HG02885 (cell line): ENCODE measurements at regions not wholly inside any gene's neighbourhood (a gene's known extent, or its start where the extent isn't known, plus 50 kb on each side); places are given as distances from the start of the nearest gene placed in this dataset.
A peak's percentile ranks its signal among the peaks of the same experiment; 100 is the strongest.
"Not testable (repeated sequence)": the region's sequence is repeated elsewhere in the genome, so short reads cannot be mapped to it uniquely, and the experiment has no call there.

Source experiments
- ATAC-seq: cut with Tn5 transposase; IDR thresholded peaks from one replicate; pipeline ENCODE4 v1.9.1; 2021; ENCODE audit warnings: mild to moderate bottlenecking; ENCODE audit not compliant: unreplicated experiment, poor library complexity

DNA sequence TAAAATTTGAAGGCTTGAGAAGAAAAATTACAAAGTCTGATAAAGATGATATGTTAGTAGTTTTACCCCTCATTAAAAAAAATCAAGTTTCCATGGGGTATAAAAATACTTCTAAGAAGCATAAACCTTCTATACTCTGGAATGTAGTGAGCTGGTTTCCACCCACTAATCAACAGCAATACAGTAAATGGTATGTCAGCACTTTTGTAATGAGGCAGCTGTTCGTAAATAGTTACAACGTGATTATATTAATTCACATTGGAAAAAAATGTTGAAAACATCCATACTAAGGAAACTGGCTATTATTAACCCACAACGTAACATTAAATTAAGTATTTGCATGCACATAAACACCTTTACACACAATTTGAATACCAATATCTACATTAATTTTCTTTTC, 283.1 kb upstream of the FAM174A start:
- ATAC-seq: no peak

GRCh38 chr5:100249884-100250269, 285.3 kb upstream of the FAM174A start:
- ATAC-seq: no peak

DNA sequence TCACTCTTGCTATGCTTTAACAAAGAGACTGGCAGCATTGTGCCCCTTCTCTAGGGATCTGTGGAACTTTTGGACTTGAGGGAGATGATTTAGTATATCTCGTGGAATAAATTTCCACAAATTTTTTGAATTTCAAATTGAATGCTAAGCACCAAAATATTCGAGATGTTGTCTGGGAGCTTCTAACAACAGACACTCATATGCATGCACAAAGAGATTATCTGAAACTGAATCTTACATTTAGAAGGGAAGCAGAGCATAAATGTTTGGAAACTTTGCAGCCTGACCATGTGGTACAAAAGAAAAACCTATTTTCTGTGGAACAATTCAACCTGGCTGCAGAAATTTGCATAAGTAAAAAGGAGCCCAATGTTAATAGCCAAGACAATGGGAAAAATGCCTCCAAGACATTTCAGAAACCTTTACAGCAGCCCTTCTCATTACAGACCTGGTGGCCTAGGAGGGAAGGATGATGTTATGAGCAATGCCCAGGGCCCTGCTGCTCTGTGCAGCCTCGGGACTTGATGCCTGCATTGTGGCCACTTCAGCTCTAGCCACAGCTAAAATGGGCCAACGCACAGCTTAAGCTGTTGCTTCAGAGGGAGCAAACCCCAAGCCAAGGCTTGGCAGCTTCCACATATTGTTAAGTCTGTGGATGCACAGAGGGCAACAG, 285.8 kb upstream of the FAM174A start:
- ATAC-seq: no peak

- no peak for ATAC-seq
These were observed 302.4 kb upstream of the FAM174A start for GRCh38 chr5:100232736-100233135.

- ATAC-seq: no peak
These were observed 346.4 kb upstream of the FAM174A start for GRCh38 chr5:100188778-100189177.

- no peak for ATAC-seq
These were observed 346.8 kb upstream of the FAM174A start for GRCh38 chr5:100188339-100188738.

DNA sequence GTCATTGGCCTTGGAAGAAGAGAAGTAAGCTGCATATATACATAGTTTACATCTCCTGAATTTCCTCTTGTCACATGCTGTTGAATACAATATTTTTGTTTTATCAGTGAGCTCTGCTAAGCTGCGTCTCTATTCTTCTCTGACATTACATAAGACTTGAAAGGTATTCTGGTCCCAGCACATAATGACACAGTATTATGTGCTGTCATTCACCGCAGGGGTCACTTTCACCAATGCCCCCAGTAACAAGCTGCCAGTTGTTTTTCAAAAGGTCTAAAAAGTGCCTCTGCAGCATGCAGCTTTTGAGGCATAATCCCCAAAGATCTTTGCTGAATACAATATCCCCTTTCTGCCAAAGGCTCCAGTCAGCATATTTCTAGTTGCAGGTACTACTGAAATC, 349.0 kb upstream of the FAM174A start:
- no peak for ATAC-seq

GRCh38 chr5:100182402-100182801, 352.8 kb upstream of the FAM174A start:
- ATAC-seq: no peak

DNA sequence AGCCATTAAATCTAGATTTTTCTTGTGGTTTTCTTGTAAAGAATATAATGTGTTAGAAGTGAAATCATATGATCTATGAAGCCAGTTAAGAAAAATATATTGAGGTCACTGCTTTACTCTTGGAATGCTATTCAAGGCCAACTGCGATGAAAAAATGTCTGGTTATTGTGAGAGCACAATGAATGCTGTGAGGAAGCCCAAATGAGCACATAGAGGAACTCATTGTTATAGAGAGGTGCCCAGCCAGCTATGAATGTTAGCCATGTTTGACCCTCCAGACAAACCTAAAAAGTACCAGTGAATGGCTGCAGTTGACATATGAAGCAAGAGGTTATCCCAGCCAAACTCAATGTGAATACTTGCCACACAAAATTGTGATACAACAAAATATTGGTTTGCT, 359.8 kb upstream of the FAM174A start:
- ATAC-seq: no peak

DNA sequence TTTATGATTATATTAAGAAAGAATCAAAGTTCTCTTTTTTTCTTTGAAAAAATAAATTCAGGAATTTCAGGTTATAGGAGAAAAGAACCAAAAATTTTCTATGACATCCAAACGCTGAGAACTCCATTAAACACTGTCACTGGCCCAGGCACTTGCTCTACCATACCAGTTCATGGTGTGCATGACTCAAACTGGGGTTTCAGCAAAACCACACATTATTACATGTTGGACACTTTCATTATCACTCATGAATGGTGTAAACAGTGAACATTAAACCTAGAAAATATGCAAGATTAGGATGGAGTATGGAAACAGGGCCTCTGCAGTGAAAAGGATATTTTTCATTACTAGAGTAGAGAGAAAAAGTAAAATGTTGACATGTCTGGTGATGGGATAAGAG, 369.9 kb upstream of the FAM174A start:
- peak; percentile 100 for ATAC-seq

GRCh38 chr5:100161868-100162267, 373.3 kb upstream of the FAM174A start:
- ATAC-seq: no peak

DNA sequence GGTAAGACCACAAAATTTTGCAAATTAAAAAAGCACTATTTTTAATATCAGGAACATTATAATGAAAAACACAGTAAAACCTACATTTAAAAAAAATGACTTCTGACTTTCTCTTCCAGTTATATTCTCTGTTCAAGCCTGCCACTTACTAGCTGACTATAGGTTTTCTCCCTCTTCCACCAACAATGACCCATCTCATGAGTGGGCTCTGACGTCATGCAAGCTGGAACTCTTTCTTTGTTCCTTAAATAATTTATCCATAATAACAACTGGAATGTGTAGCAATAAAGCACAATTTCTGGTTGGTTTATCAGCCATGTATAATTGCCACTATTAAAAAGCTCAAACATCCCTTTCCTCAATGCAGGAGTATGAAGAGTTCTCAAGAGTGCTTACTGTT, 378.1 kb upstream of the FAM174A start:
- ATAC-seq: no peak

GRCh38 chr5:100148239-100148638, 386.9 kb upstream of the FAM174A start:
- ATAC-seq: no peak

DNA sequence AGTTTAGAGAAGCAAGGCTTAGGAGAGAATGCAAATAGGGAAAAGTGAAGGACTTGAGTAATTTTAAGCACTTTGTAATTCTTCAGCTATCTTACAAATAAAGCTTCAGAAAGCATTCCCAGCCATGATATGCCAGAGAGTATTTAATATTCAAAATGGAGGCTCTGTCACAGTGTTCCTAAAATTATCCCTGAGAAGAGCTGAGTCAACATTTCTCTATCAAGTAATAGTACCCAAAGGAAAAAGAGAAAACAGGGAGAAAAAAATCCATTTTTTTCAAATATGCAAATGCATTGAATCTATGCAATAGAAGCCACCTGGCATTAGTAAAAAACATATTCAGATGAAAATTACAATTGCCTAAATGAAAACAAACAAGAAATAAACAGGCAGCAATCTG, 392.6 kb upstream of the FAM174A start:
- no peak for ATAC-seq

GRCh38 chr5:100131161-100131560, 404.0 kb upstream of the FAM174A start:
- ATAC-seq: no peak

DNA sequence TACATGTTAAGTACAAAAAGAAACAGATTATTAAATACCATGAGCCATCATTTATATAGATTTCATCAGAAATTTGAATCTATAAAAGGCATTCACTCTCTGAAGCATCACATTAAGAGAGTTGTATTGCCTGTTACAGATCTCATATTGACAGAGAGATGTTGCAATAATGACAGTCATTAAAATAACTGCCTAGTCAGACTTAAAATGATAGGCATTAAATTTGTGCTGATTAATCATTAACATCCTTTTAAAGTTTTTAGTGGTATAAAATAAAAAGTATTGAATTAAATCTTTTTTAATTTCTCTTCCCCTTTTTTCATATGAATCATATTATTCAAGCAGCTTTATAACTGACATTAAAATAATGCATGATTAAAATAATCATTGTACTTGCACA, 404.9 kb upstream of the FAM174A start:
- ATAC-seq: no peak

DNA sequence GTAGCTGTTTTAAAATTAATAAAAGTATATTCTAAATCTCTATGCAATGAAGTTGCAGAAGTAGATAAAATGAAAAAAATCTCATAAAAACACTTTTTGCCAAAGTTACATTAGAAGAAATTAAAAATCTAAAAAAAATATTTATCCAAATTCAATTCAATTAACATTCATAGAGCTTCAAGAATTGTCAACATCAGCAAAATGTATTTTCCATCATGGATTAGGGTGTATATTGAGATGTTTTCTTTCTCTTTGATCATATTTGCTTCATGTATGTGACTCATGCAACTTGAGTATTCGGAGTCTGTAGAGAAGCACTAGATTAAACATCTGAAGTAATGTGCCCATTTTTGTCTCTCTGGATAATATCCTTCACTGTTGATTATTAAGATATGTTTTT, 415.3 kb upstream of the FAM174A start:
- ATAC-seq: no peak

- ATAC-seq: no peak
These were observed 424.7 kb upstream of the FAM174A start for GRCh38 chr5:100110497-100110896.

GRCh38 chr5:100108883-100109282, 426.3 kb upstream of the FAM174A start:
- ATAC-seq: no peak

DNA sequence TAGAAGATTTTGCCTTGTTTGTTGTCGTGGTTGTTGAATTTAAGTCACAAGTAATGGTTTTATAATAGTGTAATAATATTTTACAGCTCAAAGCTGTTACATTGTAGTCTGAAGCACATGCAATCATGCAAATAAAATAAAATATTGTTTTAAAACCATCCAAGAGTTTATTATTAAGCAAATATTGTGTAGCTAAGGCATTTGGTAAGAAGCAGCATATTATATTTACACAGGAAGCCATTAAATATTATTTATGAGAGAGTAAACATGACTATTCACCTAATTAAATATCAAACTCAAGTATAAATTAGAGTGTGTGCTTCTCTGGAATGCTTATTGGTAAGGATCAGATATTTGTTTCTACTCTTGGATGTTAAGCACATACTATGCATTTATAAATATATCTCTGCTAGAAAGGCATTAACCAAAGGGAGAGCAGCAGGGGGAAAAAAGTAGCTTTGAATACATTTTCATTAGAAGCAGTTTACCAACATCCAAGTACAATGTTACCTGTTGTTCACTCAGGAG, 431.5 kb upstream of the FAM174A start:
- ATAC-seq: not testable (repeated sequence)

DNA sequence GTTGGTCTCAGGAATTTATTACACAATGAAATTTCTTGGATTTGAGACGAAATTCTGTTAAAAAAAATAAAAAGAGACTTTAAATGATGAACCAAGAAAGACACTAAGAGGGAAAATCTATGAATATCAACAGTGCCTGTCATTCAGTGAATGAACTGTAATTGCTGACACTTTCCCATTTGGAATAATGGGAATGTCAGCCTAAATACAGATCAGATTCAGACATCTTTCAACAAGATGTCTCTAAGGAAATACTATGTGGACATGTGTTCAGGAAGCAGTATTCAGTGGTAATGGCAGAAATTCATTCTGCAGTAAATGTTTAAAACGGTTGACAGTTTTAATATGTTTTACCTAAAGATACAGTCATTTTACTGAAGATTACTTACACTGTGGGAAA, 433.7 kb upstream of the FAM174A start:
- ATAC-seq: not testable (repeated sequence)

DNA sequence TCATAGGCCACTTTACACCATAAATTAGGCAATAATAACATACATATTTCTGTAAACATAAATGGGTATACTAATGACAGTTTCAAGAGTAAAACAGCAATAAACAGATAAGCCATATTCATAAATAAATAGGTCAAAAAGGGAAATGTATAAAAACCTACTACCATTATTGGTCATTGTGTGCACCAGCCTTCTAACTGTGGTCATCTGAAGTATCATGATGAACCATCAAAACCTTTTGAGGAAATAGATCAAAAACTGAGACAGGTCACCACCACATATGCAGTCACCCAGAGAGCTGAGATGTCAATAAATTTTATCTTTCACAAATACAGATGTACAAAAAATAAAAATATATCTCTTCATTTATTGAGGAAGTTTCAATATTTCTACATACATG, 438.8 kb upstream of the FAM174A start:
- ATAC-seq: not testable (repeated sequence)
